ENCODE measurements at regions not wholly inside any gene's neighbourhood (a gene's known extent, or its start where the extent isn't known, plus 50 kb on each side); places are given as distances from the start of the nearest gene placed in this dataset.
"Not testable (repeated sequence)": the region's sequence is repeated elsewhere in the genome, so short reads cannot be mapped to it uniquely, and the experiment has no call there.

DNA sequence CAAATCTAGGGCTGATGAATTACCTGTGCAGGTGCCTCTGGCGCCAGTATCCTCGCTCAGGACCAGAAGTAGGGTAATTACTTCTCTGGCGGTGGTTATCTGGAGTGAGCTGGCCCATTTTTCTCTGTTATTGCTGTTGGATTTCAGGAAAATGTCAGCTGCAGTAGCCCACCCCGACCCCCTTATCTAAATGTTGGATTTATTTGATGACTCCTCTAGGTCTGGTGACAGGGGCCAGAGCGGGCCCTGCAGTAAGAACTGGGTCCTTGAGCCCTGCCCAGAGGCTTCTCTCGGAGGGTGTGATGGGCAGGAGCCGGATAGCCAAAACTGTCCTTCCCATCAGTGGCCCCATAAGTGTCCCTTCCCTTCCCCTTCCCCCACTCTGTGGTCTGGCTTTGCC, 384.3 kb downstream of the PTPRU start:
- Histone ChIP-seq H3K9me3 (ENCODE audit: control insufficient read depth, insufficient read depth, low read length) (no peaks in the 10 kb centered on the region), H3K9me2 (replicated peaks; ENCODE audit: control insufficient read depth, low read length) (no peaks in the 10 kb centered on the region), H4K20me1 (ENCODE audit: control insufficient read depth, insufficient read depth, low read depth, low read length) (no peaks in the 10 kb centered on the region), H3K79me2 (ENCODE audit: control insufficient read depth, low read length) (no peaks in the 10 kb centered on the region), H3K4me2 (ENCODE audit: low read length) (no peak overlapping the region), H3K4me1 (ENCODE audit: control insufficient read depth, low read length) (no peaks in the 10 kb centered on the region), H3K27me3 (ENCODE audit: control insufficient read depth, low read length) (no peaks in the 10 kb centered on the region), H3F3A (ENCODE audit: control insufficient read depth, insufficient read depth) (no peaks in the 10 kb centered on the region), H3K4me3 (ENCODE audit: low read length) (no peak overlapping the region), H3K27ac (ENCODE audit: low read depth, low read length) (no peak overlapping the region), H3K36me3 (ENCODE audit: control insufficient read depth, low read length) (no peaks in the 10 kb centered on the region)
- TF ChIP-seq, protein P1, sequence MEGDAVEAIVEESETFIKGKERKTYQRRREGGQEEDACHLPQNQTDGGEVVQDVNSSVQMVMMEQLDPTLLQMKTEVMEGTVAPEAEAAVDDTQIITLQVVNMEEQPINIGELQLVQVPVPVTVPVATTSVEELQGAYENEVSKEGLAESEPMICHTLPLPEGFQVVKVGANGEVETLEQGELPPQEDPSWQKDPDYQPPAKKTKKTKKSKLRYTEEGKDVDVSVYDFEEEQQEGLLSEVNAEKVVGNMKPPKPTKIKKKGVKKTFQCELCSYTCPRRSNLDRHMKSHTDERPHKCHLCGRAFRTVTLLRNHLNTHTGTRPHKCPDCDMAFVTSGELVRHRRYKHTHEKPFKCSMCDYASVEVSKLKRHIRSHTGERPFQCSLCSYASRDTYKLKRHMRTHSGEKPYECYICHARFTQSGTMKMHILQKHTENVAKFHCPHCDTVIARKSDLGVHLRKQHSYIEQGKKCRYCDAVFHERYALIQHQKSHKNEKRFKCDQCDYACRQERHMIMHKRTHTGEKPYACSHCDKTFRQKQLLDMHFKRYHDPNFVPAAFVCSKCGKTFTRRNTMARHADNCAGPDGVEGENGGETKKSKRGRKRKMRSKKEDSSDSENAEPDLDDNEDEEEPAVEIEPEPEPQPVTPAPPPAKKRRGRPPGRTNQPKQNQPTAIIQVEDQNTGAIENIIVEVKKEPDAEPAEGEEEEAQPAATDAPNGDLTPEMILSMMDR (IDR thresholded peaks at IDR 0.05; ENCODE audit: low read depth, low read length, poor library complexity, severe bottlenecking), result no peak
- TF ChIP-seq EZH2phosphoT487 (IDR thresholded peaks at IDR 0.05; ENCODE audit: borderline replicate concordance, low read length), result no peak

DNA sequence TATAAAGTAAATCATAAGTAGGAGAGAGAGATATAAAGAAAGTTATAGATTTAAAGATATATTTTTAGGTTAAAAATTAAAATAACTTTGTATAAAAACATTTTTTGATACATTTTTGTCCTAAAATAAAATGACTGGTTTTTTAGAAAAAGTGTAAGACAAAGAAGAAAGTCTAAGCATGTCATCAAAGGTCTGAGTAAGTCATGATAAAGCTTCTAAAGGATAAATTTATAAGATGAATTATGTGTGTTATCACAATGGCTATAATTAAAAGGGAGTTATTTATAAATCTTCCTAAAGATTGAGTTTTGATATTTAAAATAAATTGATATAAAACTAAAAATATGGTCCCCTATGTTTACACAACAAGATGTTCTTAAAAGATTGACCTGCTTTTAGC, 370.9 kb downstream of the PTPRU start:
- Histone ChIP-seq H3K4me3 (ENCODE audit: low read length) (no peak overlapping the region), H3K4me2 (ENCODE audit: low read length) (no peak overlapping the region), H3K36me3 (ENCODE audit: control insufficient read depth, low read length) (no peaks in the 10 kb centered on the region), H3K9me2 (replicated peaks; ENCODE audit: control insufficient read depth, low read length) (no peaks in the 10 kb centered on the region), H3K27ac (ENCODE audit: low read depth, low read length) (no peak overlapping the region), H3K9me3 (ENCODE audit: control insufficient read depth, insufficient read depth, low read length) (no peaks in the 10 kb centered on the region), H3K4me1 (ENCODE audit: control insufficient read depth, low read length) (no peaks in the 10 kb centered on the region), H3K79me2 (ENCODE audit: control insufficient read depth, low read length) (no peaks in the 10 kb centered on the region), H4K20me1 (ENCODE audit: control insufficient read depth, insufficient read depth, low read depth, low read length) (no peaks in the 10 kb centered on the region), H3K27me3 (ENCODE audit: control insufficient read depth, low read length) (no peaks in the 10 kb centered on the region), H3F3A (ENCODE audit: control insufficient read depth, insufficient read depth) (no peaks in the 10 kb centered on the region)
- TF ChIP-seq EZH2phosphoT487 (IDR thresholded peaks at IDR 0.05; ENCODE audit: borderline replicate concordance, low read length), result no peak

DNA sequence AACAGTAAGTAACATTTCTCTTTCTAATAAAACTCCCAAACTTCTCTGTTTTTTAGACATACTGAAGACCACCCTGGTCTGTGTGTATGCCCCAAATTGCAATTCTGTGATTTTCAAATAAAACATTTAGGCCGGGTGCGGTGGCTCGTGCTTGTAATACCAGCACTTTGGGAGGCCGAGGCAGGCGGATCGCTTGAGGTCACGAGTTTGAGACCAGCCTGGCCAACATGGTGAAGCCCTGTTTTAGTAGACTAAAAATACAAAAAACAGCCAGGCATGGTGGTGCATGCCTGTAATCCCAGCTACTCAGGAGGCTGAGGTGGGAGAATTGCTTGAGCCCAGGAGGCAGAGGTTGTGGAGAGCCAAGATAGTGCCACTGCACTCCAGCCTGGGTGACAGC, 368.5 kb downstream of the PTPRU start:
- not testable (repeated sequence) for H3K4me1 ChIP-seq (ENCODE audit: control insufficient read depth, low read length); H3K9me3 ChIP-seq (ENCODE audit: control insufficient read depth, insufficient read depth, low read length); H3K27ac ChIP-seq (ENCODE audit: low read depth, low read length); H3K4me2 ChIP-seq (ENCODE audit: low read length); H3K79me2 ChIP-seq (ENCODE audit: control insufficient read depth, low read length); H3K27me3 ChIP-seq (ENCODE audit: control insufficient read depth, low read length); H3K9me2 ChIP-seq (replicated peaks; ENCODE audit: control insufficient read depth, low read length); H3F3A ChIP-seq (ENCODE audit: control insufficient read depth, insufficient read depth); H3K4me3 ChIP-seq (ENCODE audit: low read length); H4K20me1 ChIP-seq (ENCODE audit: control insufficient read depth, insufficient read depth, low read depth, low read length); H3K36me3 ChIP-seq (ENCODE audit: control insufficient read depth, low read length)

DNA sequence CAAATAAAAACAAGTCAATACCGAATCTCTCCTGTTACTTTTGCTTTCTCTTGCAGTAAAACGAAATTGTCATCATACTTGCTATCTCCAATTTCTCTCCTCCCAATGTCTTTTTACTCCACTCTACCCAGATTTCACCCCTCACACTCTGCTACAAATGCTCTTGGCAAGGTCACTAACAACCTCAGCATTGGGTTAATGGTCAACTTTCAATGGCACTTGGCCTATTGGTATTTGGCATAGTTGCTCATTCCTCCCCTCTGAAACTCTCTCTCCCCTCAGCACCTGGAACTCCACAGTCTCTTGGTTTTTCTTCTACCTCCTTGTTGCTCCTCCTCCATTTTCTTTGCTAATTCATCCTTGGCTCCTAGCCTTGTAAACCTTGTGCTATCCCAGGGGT, 367.3 kb downstream of the PTPRU start:
- Histone ChIP-seq H3K9me3 (ENCODE audit: control insufficient read depth, insufficient read depth, low read length) (no peaks in the 10 kb centered on the region), H4K20me1 (ENCODE audit: control insufficient read depth, insufficient read depth, low read depth, low read length) (no peaks in the 10 kb centered on the region), H3F3A (ENCODE audit: control insufficient read depth, insufficient read depth) (no peaks in the 10 kb centered on the region), H3K27me3 (ENCODE audit: control insufficient read depth, low read length) (no peaks in the 10 kb centered on the region), H3K79me2 (ENCODE audit: control insufficient read depth, low read length) (no peaks in the 10 kb centered on the region), H3K4me3 (ENCODE audit: low read length) (no peak overlapping the region), H3K4me2 (ENCODE audit: low read length) (no peak overlapping the region), H3K9me2 (replicated peaks; ENCODE audit: control insufficient read depth, low read length) (no peaks in the 10 kb centered on the region), H3K27ac (ENCODE audit: low read depth, low read length) (no peak overlapping the region), H3K4me1 (ENCODE audit: control insufficient read depth, low read length) (no peaks in the 10 kb centered on the region), H3K36me3 (ENCODE audit: control insufficient read depth, low read length) (no peaks in the 10 kb centered on the region)
- TF ChIP-seq, protein P1 (IDR thresholded peaks at IDR 0.05; ENCODE audit: low read depth, low read length, poor library complexity, severe bottlenecking), result no peak
